Ovary (tissue), 3 donors: ENCODE measurements at regions not wholly inside any gene's neighbourhood (a gene's known extent, or its start where the extent isn't known, plus 50 kb on each side); places are given as distances from the start of the nearest gene placed in this dataset.

Source experiments
- CTCF ChIP-seq, 3 donors: fragments of 450-650 bp in 2 of 3; fragments of 200-600 bp in 1 of 3; IDR thresholded peaks; one replicate each; pipeline versions ENCODE4 v1.5.1 to v1.8.0; 2016 to 2022; ENCODE audit warnings: antibody characterized with exemption in 3 of 3, mild to moderate bottlenecking in 1 of 3
- EP300 ChIP-seq: sonication (generic); formaldehyde crosslinking; IDR thresholded peaks from one replicate; pipeline ENCODE4 v1.6.1; 2017; ENCODE audit warnings: antibody characterized with exemption
- POLR2A ChIP-seq: fragments of 450-650 bp; IDR thresholded peaks from one replicate; pipeline ENCODE4 v1.6.1; 2017; ENCODE audit warnings: antibody characterized with exemption, mild to moderate bottlenecking, moderate library complexity
- donor health status: DM: no; HTN: no; CAD: no.

DNA sequence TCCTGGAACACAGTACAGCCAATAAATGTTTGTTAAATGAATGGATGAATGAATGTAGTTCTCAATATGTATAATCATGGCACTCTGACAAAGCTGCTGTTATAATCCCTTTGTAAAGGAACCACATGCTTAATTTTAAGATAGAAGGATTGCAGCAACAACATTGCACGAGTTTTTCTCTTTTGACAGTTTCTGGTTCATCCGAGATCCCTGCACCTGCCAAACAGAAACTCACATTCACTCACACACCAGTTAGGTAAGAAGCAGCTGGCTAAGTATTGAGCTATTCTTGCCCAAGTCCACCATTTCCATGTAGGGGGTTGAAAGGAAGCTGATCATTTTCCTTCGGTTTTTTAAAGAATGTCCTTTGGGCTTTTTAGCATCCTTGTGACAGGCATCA is 133.7 kb upstream of the MAP1B start:
- no peak for TF ChIP-seq POLR2A
- no peak for TF ChIP-seq CTCF (IDR thresholded peaks at IDR 0.05)
- no peak for TF ChIP-seq EP300
